ENCODE measurements at regions not wholly inside any gene's neighbourhood (a gene's known extent, or its start where the extent isn't known, plus 50 kb on each side); places are given as distances from the start of the nearest gene placed in this dataset.

DNA sequence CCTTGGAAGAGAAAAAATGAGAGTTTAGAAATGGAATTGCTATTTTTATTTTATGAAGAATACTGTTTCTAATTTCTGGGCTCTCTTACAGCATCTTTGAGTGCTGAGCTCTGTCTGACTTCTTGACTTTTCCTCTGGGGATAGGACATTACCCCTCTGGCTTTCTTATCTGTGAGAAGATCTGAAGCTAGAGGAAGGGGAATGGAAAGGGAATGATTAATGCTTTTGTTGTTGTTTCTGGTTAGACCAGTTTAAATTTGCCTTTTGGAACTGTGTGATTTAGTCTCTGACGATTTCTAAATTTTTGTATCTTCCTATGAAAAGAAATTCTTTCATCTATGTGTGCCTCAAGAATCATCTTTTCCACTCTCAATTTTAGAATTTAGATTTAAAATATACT lies 811.4 kb downstream of the REEP3 start:
- TF ChIP-seq, protein P1, sequence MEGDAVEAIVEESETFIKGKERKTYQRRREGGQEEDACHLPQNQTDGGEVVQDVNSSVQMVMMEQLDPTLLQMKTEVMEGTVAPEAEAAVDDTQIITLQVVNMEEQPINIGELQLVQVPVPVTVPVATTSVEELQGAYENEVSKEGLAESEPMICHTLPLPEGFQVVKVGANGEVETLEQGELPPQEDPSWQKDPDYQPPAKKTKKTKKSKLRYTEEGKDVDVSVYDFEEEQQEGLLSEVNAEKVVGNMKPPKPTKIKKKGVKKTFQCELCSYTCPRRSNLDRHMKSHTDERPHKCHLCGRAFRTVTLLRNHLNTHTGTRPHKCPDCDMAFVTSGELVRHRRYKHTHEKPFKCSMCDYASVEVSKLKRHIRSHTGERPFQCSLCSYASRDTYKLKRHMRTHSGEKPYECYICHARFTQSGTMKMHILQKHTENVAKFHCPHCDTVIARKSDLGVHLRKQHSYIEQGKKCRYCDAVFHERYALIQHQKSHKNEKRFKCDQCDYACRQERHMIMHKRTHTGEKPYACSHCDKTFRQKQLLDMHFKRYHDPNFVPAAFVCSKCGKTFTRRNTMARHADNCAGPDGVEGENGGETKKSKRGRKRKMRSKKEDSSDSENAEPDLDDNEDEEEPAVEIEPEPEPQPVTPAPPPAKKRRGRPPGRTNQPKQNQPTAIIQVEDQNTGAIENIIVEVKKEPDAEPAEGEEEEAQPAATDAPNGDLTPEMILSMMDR (IDR thresholded peaks at IDR 0.05): no peak
- no peak for TF ChIP-seq EZH2phosphoT487 (IDR thresholded peaks at IDR 0.05)

Data from neural progenitor cell (in vitro differentiated cells).